DND-41 (cell line): ENCODE measurements at regions not wholly inside any gene's neighbourhood (a gene's known extent, or its start where the extent isn't known, plus 50 kb on each side); places are given as distances from the start of the nearest gene placed in this dataset.

Source experiments
- EZH2 ChIP-seq: IDR thresholded peaks from 3 replicates; pipeline ENCODE4 v1.6.1; 2012; ENCODE audit warnings: borderline replicate concordance, low read depth, mild to moderate bottlenecking, moderate library complexity, low read length, inconsistent platforms; ENCODE audit not compliant: severe bottlenecking
- TF ChIP-seq, protein P1 (sequence below): IDR thresholded peaks from 2 replicates; pipeline ENCODE4 v1.5.1; 2012; ENCODE audit warnings: borderline replicate concordance, low read length, moderate library complexity, mild to moderate bottlenecking; ENCODE audit not compliant: poor library complexity, severe bottlenecking; ENCODE audit errors: extremely low read depth

- TF ChIP-seq, protein P1, sequence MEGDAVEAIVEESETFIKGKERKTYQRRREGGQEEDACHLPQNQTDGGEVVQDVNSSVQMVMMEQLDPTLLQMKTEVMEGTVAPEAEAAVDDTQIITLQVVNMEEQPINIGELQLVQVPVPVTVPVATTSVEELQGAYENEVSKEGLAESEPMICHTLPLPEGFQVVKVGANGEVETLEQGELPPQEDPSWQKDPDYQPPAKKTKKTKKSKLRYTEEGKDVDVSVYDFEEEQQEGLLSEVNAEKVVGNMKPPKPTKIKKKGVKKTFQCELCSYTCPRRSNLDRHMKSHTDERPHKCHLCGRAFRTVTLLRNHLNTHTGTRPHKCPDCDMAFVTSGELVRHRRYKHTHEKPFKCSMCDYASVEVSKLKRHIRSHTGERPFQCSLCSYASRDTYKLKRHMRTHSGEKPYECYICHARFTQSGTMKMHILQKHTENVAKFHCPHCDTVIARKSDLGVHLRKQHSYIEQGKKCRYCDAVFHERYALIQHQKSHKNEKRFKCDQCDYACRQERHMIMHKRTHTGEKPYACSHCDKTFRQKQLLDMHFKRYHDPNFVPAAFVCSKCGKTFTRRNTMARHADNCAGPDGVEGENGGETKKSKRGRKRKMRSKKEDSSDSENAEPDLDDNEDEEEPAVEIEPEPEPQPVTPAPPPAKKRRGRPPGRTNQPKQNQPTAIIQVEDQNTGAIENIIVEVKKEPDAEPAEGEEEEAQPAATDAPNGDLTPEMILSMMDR: no peak
- no peak for TF ChIP-seq EZH2
Observed at GRCh38 chr12:3362737-3363136, 128.3 kb upstream of the PRMT8 start.
